A549 (cell line): ENCODE measurements at regions not wholly inside any gene's neighbourhood (a gene's known extent, or its start where the extent isn't known, plus 50 kb on each side); places are given as distances from the start of the nearest gene placed in this dataset.
"Not testable (repeated sequence)": the region's sequence is repeated elsewhere in the genome, so short reads cannot be mapped to it uniquely, and the experiment has no call there.

ENCODE experiments used
- ATAC-seq, 2 experiments: fragments of 200-7000 bp in 1 of 2; fragments of >200 bp in 1 of 2; cut with Nextera tagmentation in 1 of 2; cut with Tn5 transposase in 1 of 2; 3 replicates each; pipeline versions ENCODE4 v1.8.0 to v1.9.1; 2018 to 2020; ENCODE audit warnings: mild to moderate bottlenecking in 1 of 2, moderate library complexity in 1 of 2
- CTCF ChIA-PET: fragments of 300-600 bp; sonication (Branson Sonifier 250); formaldehyde crosslinking; extraction: SDS; loops from one replicate; lab custom pipeline; 2021; ENCODE audit warnings: antibody characterized with exemption, inconsistent platforms; lab: Yijun Ruan, JAX
- POLR2A ChIA-PET: fragments of 350-600 bp; formaldehyde crosslinking; extraction: SDS; loops from one replicate; lab custom pipeline; 2021; ENCODE audit warnings: antibody characterized with exemption, inconsistent platforms; lab: Yijun Ruan, JAX
- DNase-seq, 2 experiments: peaks; one replicate each; pipeline versions ENCODE4 v3.0.0 to v3.0.0-alpha.2; 2011 to 2016; ENCODE audit warnings: low read depth in 1 of 2, low spot score in 1 of 2
- FAIRE-seq: peaks from 2 replicates; lab custom pipeline; 2011; peaks lifted over from hg19 to GRCh38; lab: Jason Lieb, UNC
- H3K27ac ChIP-seq, 2 experiments: fragments of >200 bp; sonication (Bioruptor Twin); formaldehyde crosslinking; 3 replicates each; pipeline ENCODE4 v1.5.1; 2016 to 2017
- H3K4me1 ChIP-seq: fragments of >200 bp; sonication (Bioruptor Twin); formaldehyde crosslinking; 3 replicates; pipeline ENCODE4 v1.6.1; 2016
- H3K4me2 ChIP-seq: fragments of >200 bp; sonication (Bioruptor Twin); formaldehyde crosslinking; 3 replicates; pipeline ENCODE4 v1.6.1; 2016
- H3K4me3 ChIP-seq: fragments of >200 bp; sonication (Bioruptor Twin); formaldehyde crosslinking; 3 replicates; pipeline ENCODE4 v1.5.1; 2016
- H3K9me3 ChIP-seq: fragments of >200 bp; sonication (Bioruptor Twin); formaldehyde crosslinking; 3 replicates; pipeline ENCODE4 v1.6.1; 2016
- CBX8 ChIP-seq: fragments of 200-600 bp; sonication (generic); IDR thresholded peaks from 2 replicates; pipeline ENCODE4 v1.6.1; 2016
- CEBPB ChIP-seq, 2 experiments: fragments of >200 bp in 1 of 2; sonication (Bioruptor Twin) in 1 of 2; formaldehyde crosslinking in 1 of 2; IDR thresholded peaks; 2 replicates each; pipeline ENCODE4 v1.6.1; 2012 to 2016
- CTCF ChIP-seq: fragments of >200 bp; sonication (Bioruptor Twin); formaldehyde crosslinking; IDR thresholded peaks from 3 replicates; pipeline ENCODE4 v1.5.1; 2016
- EHF ChIP-seq: fragments of 250-450 bp; sonication (Bioruptor Pico); IDR thresholded peaks from 2 replicates; pipeline ENCODE4 v1.5.0; 2020; ENCODE audit warnings: mild to moderate bottlenecking
- EHMT2 ChIP-seq: fragments of 200-600 bp; sonication (generic); IDR thresholded peaks from 2 replicates; pipeline ENCODE4 v1.6.1; 2016; ENCODE audit warnings: antibody characterized with exemption, low read depth, mild to moderate bottlenecking, moderate library complexity
- ELK1 ChIP-seq: fragments of 150-350 bp; IDR thresholded peaks from 2 replicates; pipeline ENCODE4 v1.6.1; 2014; ENCODE audit warnings: low read depth, mild to moderate bottlenecking, low read length
- HDAC2 ChIP-seq: fragments of 200-600 bp; sonication (generic); IDR thresholded peaks from 2 replicates; pipeline ENCODE4 v1.6.1; 2016
- HOXA7 ChIP-seq: fragments of 250-450 bp; sonication (Bioruptor Pico); IDR thresholded peaks from 2 replicates; pipeline ENCODE4 v1.5.0; 2020; ENCODE audit warnings: mild to moderate bottlenecking, moderate library complexity
- HOXB5 ChIP-seq: fragments of 250-450 bp; sonication (Bioruptor Pico); IDR thresholded peaks from 2 replicates; pipeline ENCODE4 v1.5.0; 2020; ENCODE audit warnings: mild to moderate bottlenecking, moderate library complexity
- JUN ChIP-seq, 2 experiments: fragments of >200 bp; sonication (Bioruptor Twin); formaldehyde crosslinking; IDR thresholded peaks; 2 replicates in 1 of 2; 3 replicates in 1 of 2; pipeline ENCODE4 v1.6.1; 2016 to 2017
- KDM1A ChIP-seq: fragments of 200-600 bp; sonication (generic); IDR thresholded peaks from 2 replicates; pipeline ENCODE4 v1.6.1; 2016; ENCODE audit warnings: low read depth, mild to moderate bottlenecking
- MAX ChIP-seq: IDR thresholded peaks from 2 replicates; pipeline ENCODE4 v1.6.1; 2012
- REST ChIP-seq: fragments of 200-600 bp; sonication (generic); IDR thresholded peaks from 2 replicates; pipeline ENCODE4 v1.6.1; 2016; ENCODE audit warnings: antibody characterized with exemption, mild to moderate bottlenecking, moderate library complexity
- RFX5 ChIP-seq: fragments of 450-650 bp; IDR thresholded peaks from 2 replicates; pipeline ENCODE4 v1.7.1; 2014; ENCODE audit warnings: antibody characterized with exemption, mild to moderate bottlenecking, moderate library complexity
- SREBF2 ChIP-seq: fragments of 450-650 bp; IDR thresholded peaks from 2 replicates; pipeline ENCODE4 v1.6.1; 2014; ENCODE audit warnings: mild to moderate bottlenecking, moderate library complexity
- TP53 ChIP-seq: fragments of 250-450 bp; sonication (Bioruptor Pico); IDR thresholded peaks from 2 replicates; pipeline ENCODE4 v1.5.0; 2021; ENCODE audit warnings: mild to moderate bottlenecking, moderate library complexity
- ZC3H11A ChIP-seq: fragments of 450-650 bp; IDR thresholded peaks from 2 replicates; pipeline ENCODE4 v1.6.1; 2014; ENCODE audit warnings: antibody characterized with exemption, mild to moderate bottlenecking
- ZNF302 ChIP-seq: fragments of 250-450 bp; sonication (Bioruptor Pico); IDR thresholded peaks from 2 replicates; pipeline ENCODE4 v1.9.0; 2021; ENCODE audit warnings: inconsistent platforms, mild to moderate bottlenecking, moderate library complexity
- WGBS: methylation state at CpG from one replicate; pipeline ENCODE4 v1.1.6; 2017; ENCODE audit errors: missing lambda C conversion rate; 5-methylcytosine and 5-hydroxymethylcytosine counted together

- H3K4me3 ChIP-seq, ATAC-seq, POLR2A ChIA-PET, DNase-seq, H3K4me2 ChIP-seq, CTCF ChIA-PET, H3K9me3 ChIP-seq, H3K4me1 ChIP-seq, H3K27ac ChIP-seq, FAIRE-seq: not testable (repeated sequence)
- WGBS = 7% methylated on average over 2 of the region's 2 CpGs
These were observed 107.8 kb downstream of the ZNF429 start for GRCh38 chr19:21613201-21613600.

- POLR2A ChIA-PET = no interaction called here
- no peak for FAIRE-seq
- no peak for DNase-seq
- WGBS = 7% methylated on average over 1 of the region's 1 CpG
- H3K4me2 ChIP-seq = no peak overlapping the region
- H3K27ac ChIP-seq = no peak overlapping the region
- no peaks in the 10 kb centered on the region for H3K9me3 ChIP-seq
- no peak overlapping the region for H3K4me3 ChIP-seq
- CTCF ChIA-PET = no interaction called here
- no peaks in the 10 kb centered on the region for H3K4me1 ChIP-seq
- TF ChIP-seq CTCF (no peak), HOXB5 (no peak), ZNF302 (CRISPR knock-in tag) (no peak), CBX8 (no peak), ZC3H11A (no peak), EHF (no peak), MAX (no peak), TP53 (CRISPR knock-in tag) (no peak), RFX5 (no peak), SREBF2 (no peak), HOXA7 (no peak), JUN (IDR thresholded peaks at IDR 0.05) (no peak), CEBPB (IDR thresholded peaks at IDR 0.05) (no peak), REST (no peak), HDAC2 (no peak), KDM1A (no peak), EHMT2 (no peak), ELK1 (no peak)
- no peak for ATAC-seq
These were observed 107.0 kb downstream of the ZNF429 start for GRCh38 chr19:21612403-21612872.
